B cell (primary cell): ENCODE measurements at regions not wholly inside any gene's neighbourhood (a gene's known extent, or its start where the extent isn't known, plus 50 kb on each side); places are given as distances from the start of the nearest gene placed in this dataset.

Experiments used
- ATAC-seq: fragments of 200-7000 bp; cut with Tn5 transposase; one replicate; pipeline ENCODE4 v1.10.0; 2021; ENCODE audit warnings: low read depth, mild to moderate bottlenecking, moderate number of reproducible peaks, moderate library complexity
- CTCF ChIA-PET: fragments of 350-600 bp; sonication (Branson Sonifier 250); formaldehyde crosslinking; loops from one replicate; lab custom pipeline; 2021; ENCODE audit warnings: antibody characterized with exemption, inconsistent platforms; lab: Charles Lee
- POLR2A ChIA-PET: fragments of 350-600 bp; sonication (Branson Sonifier 250); formaldehyde crosslinking; loops from one replicate; lab custom pipeline; 2021; ENCODE audit warnings: antibody characterized with exemption; lab: Charles Lee
- DNase-seq: peaks from one replicate; pipeline ENCODE4 v3.0.0; 2013
- H2AFZ ChIP-seq: 2 replicates; pipeline ENCODE4 v1.6.1; 2012; ENCODE audit warnings: mild to moderate bottlenecking, low read depth, low read length; ENCODE audit not compliant: insufficient read depth, poor library complexity, severe bottlenecking
- H3K27ac ChIP-seq, 2 donors: 1 replicate in 1 of 2; 2 replicates in 1 of 2; pipeline ENCODE4 v1.5.1; 2012 to 2013; ENCODE audit warnings: low read length in 2 of 2, mild to moderate bottlenecking in 2 of 2, moderate library complexity in 1 of 2
- H3K27me3 ChIP-seq, 4 experiments: fragments of 200-600 bp in 1 of 4; sonication (generic) in 1 of 4; replicated peaks in 1 of 4; 1 replicate in 2 of 4; 2 replicates in 2 of 4; pipeline versions ENCODE4 v1.6.1 to v1.7.0; 2013 to 2016; ENCODE audit warnings: low read length in 3 of 4, mild to moderate bottlenecking in 2 of 4, mixed read lengths in 1 of 4, moderate library complexity in 1 of 4; ENCODE audit not compliant: insufficient read depth in 4 of 4, control insufficient read depth in 3 of 4; ENCODE audit errors: control extremely low read depth in 1 of 4
- H3K36me3 ChIP-seq, 2 experiments: replicated peaks in 1 of 2; 1 replicate in 1 of 2; 2 replicates in 1 of 2; pipeline versions ENCODE4 v1.6.1 to v1.7.1; 2013; ENCODE audit warnings: low read length in 1 of 2; ENCODE audit not compliant: insufficient read depth in 2 of 2, control insufficient read depth in 1 of 2; ENCODE audit errors: control extremely low read depth in 1 of 2, extremely low read depth in 1 of 2
- H3K4me1 ChIP-seq, 2 donors: fragments of 200-600 bp in 1 of 2; sonication (generic) in 1 of 2; 1 replicate in 1 of 2; 2 replicates in 1 of 2; pipeline versions ENCODE4 v1.5.1 to v1.6.1; 2013 to 2017; ENCODE audit warnings: low read length in 2 of 2; ENCODE audit not compliant: control insufficient read depth in 2 of 2, insufficient read depth in 2 of 2
- H3K4me2 ChIP-seq: replicated peaks from 2 replicates; pipeline ENCODE3; 2012; ENCODE audit warnings: mild to moderate bottlenecking, low read depth, low read length; ENCODE audit not compliant: poor library complexity, severe bottlenecking
- H3K4me3 ChIP-seq, 5 experiments: fragments of 200-600 bp in 1 of 5; sonication (generic) in 1 of 5; 1 replicate in 3 of 5; 2 replicates in 2 of 5; pipeline versions ENCODE4 v1.5.1 to v1.7.0; 2011 to 2016; ENCODE audit warnings: low read length in 4 of 5, mild to moderate bottlenecking in 4 of 5, low read depth in 2 of 5, control low read depth in 1 of 5, moderate library complexity in 1 of 5; ENCODE audit not compliant: insufficient read depth in 1 of 5; ENCODE audit errors: control extremely low read depth in 1 of 5, extremely low read depth in 1 of 5
- H3K79me2 ChIP-seq: fragments of 200-600 bp; sonication (generic); one replicate; pipeline ENCODE4 v1.6.0; 2016; ENCODE audit warnings: low read length; ENCODE audit not compliant: control insufficient read depth, insufficient read depth
- H3K9ac ChIP-seq: fragments of 200-600 bp; sonication (generic); 2 replicates; pipeline ENCODE4 v1.6.1; 2017; ENCODE audit warnings: mild to moderate bottlenecking, low read length, moderate library complexity
- H3K9me3 ChIP-seq, 3 donors: one replicate each; pipeline versions ENCODE4 v1.6.1 to v1.7.1; 2013; ENCODE audit warnings: low read length in 2 of 3; ENCODE audit not compliant: control insufficient read depth in 2 of 3, insufficient read depth in 1 of 3; ENCODE audit errors: control extremely low read depth in 1 of 3
- H4K20me1 ChIP-seq: 2 replicates; pipeline ENCODE4 v1.6.0; 2012; ENCODE audit warnings: mild to moderate bottlenecking, low read length; ENCODE audit not compliant: insufficient read depth, control insufficient read depth, poor library complexity, severe bottlenecking
- H3K27ac Mint-ChIP-seq: one replicate; pipeline ENCODE4 v1.8.0; 2021; ENCODE audit warnings: mixed read lengths
- H3K27me3 Mint-ChIP-seq: one replicate; pipeline ENCODE4 v1.8.0; 2021; ENCODE audit warnings: mixed read lengths
- H3K4me1 Mint-ChIP-seq: one replicate; pipeline ENCODE4 v1.8.0; 2021; ENCODE audit warnings: mixed read lengths
- H3K4me3 Mint-ChIP-seq: one replicate; pipeline ENCODE4 v1.8.0; 2021; ENCODE audit warnings: mixed read lengths
- H3K9me3 Mint-ChIP-seq: one replicate; pipeline ENCODE4 v1.8.0; 2022; ENCODE audit warnings: mixed read lengths; ENCODE audit not compliant: insufficient read depth
- CTCF ChIP-seq: fragments of 200-600 bp; IDR thresholded peaks from one replicate; pipeline ENCODE4 v1.8.0; 2022; ENCODE audit warnings: antibody characterized with exemption, mild to moderate bottlenecking
- EZH2 ChIP-seq: IDR thresholded peaks from 2 replicates; pipeline ENCODE4 v1.6.1; 2012; ENCODE audit warnings: borderline replicate concordance, low read depth, mild to moderate bottlenecking, moderate library complexity, low read length; ENCODE audit not compliant: insufficient read depth, poor library complexity, severe bottlenecking
- WGBS: methylation state at CpG from one replicate; pipeline ENCODE4 v1.1.5; 2013; ENCODE audit warnings: missing lambda C conversion rate; ENCODE audit not compliant: insufficient coverage; 5-methylcytosine and 5-hydroxymethylcytosine counted together
- intact Hi-C: fragments of 100-400 bp; cut with micrococcal nuclease; formaldehyde crosslinking; loops from one replicate; pipeline ENCODE4 v1.10.0; 2022

GRCh38 chr18:72235422-72235821, 308.7 kb downstream of the CBLN2 start:
- no peaks in the 10 kb centered on the region for H4K20me1 ChIP-seq
- intact Hi-C loops, result no loop called here
- H2AFZ ChIP-seq, result no peak overlapping the region
- DNase-seq (no peak), ATAC-seq (no peak)
- no peak overlapping the region for H3K4me2 ChIP-seq
- H3K27ac ChIP-seq, result no peak overlapping the region
- H3K27me3 ChIP-seq, result no peaks in the 10 kb centered on the region
- Mint-ChIP-seq H3K27me3 (no peaks in the 10 kb centered on the region), H3K27ac (no peak overlapping the region), H3K4me3 (no peak overlapping the region), H3K4me1 (no peaks in the 10 kb centered on the region), H3K9me3 (no peaks in the 10 kb centered on the region)
- no peak overlapping the region for H3K4me3 ChIP-seq
- no CpG with 5 or more reads among the region's 2 CpGs for WGBS
- H3K9ac ChIP-seq, result no peak overlapping the region
- H3K9me3 ChIP-seq, result no peaks in the 10 kb centered on the region
- POLR2A ChIA-PET, result no interaction called here
- no peaks in the 10 kb centered on the region for H3K36me3 ChIP-seq
- TF ChIP-seq EZH2 (no peak), CTCF (no peak)
- no peaks in the 10 kb centered on the region for H3K4me1 ChIP-seq
- H3K79me2 ChIP-seq, result no peaks in the 10 kb centered on the region
- CTCF ChIA-PET, result no interaction called here

DNA sequence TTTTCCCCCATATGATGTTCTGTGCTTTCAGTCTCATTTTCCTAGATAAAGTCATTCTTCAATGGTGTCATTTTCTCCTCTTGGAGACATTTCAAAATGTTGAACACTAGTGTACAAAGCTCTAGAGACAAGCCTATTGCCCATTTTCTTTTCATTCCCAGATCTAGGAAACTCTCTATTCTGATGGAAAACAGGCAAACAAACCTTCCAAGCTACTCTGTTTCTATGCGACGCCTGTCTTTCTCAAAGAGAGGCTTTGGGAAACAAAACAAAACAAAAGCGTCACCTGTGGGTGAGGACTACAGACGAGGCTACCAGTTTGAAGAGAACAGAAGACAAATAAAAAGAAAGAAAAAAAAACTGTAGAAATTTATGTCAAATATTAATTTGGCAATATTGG, 311.0 kb downstream of the CBLN2 start:
- no peak for DNase-seq
- H3K27ac ChIP-seq, result no peak overlapping the region
- no peaks in the 10 kb centered on the region for H3K9me3 ChIP-seq
- H3K27me3 ChIP-seq, result no peaks in the 10 kb centered on the region
- no peak overlapping the region for H3K4me3 Mint-ChIP-seq
- H3K4me1 ChIP-seq, result no peaks in the 10 kb centered on the region
- H2AFZ ChIP-seq, result no peak overlapping the region
- no peaks in the 10 kb centered on the region for H3K79me2 ChIP-seq
- H3K27me3 Mint-ChIP-seq, result no peaks in the 10 kb centered on the region
- no peak for ATAC-seq
- WGBS, result no CpG with 5 or more reads among the region's 4 CpGs
- no peak overlapping the region for H3K4me3 ChIP-seq
- TF ChIP-seq CTCF (no peak), EZH2 (no peak)
- H3K4me2 ChIP-seq, result no peak overlapping the region
- ChIA-PET CTCF (no interaction called here), POLR2A (no interaction called here)
- no peaks in the 10 kb centered on the region for H3K9me3 Mint-ChIP-seq
- intact Hi-C loops, result no loop called here
- no peak overlapping the region for H3K27ac Mint-ChIP-seq
- no peak overlapping the region for H3K9ac ChIP-seq
- H3K36me3 ChIP-seq, result no peaks in the 10 kb centered on the region
- no peaks in the 10 kb centered on the region for H4K20me1 ChIP-seq
- no peaks in the 10 kb centered on the region for H3K4me1 Mint-ChIP-seq
